DMS53 (cell line): ENCODE measurements at regions not wholly inside any gene's neighbourhood (a gene's known extent, or its start where the extent isn't known, plus 50 kb on each side); places are given as distances from the start of the nearest gene placed in this dataset.

Source experiments
- DNase-seq: peaks from one replicate; lab custom pipeline; 2025; lab: John Stamatoyannopoulos, UW

DNA sequence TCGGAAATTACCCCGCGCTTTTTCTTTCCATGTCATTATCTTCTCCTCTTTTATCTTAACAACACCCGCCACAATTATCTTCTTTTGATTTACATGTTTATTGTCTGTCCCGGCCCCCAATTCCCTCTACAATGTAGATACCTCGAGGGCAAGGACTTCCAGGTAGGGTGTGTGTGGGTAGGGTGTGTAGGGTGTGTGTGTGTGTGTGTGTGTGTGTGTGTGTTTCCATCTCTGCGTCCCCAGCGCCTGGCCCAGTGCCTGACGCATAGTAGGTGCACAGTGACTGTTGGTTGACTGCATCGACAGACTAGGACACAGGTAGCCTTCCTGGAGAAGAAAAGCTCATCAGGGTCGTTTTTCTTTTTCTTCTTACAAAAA lies 103.1 kb downstream of the UCHL1 start:
- no peak for DNase-seq

DNA sequence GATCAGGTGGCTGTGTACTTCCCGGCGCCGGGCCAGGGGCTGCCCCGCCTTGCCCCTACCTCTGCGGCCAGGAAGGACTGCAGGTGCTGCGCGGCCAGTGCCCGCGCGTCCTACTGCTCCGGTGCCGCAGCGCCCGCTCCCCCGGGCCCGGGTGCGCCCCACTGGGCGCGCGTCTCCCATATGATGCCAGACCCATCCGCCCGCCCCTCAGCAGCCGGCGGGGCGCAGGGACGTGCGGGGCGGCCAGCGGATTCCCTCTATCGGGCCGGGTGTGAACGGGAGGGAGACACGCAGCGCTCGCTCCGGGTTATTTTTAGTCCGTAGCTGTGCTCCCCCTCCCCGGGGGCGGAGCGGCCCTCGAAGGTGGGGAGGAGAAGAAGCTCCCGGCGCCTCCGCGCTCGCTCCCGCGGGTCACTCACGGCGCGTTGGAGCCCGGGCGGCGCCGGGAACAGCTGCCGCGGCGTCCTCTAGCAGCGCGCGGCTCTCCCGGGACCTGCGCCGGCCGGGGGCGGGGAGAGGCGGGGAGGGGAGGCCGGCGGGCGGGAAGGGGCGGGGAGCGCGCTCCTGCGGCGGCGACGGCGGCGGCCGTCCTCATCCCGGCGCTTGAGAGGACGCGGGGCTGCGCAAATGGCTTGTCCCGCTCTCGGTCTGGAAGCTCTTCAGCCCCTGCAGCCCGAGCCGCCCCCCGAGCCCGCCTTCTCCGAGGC lies 103.6 kb downstream of the UCHL1 start:
- DNase-seq, result peak; percentile 97

GRCh38 chr4:41360921-41361793 lies 104.4 kb downstream of the UCHL1 start:
- peak; percentile 89 for DNase-seq

DNA sequence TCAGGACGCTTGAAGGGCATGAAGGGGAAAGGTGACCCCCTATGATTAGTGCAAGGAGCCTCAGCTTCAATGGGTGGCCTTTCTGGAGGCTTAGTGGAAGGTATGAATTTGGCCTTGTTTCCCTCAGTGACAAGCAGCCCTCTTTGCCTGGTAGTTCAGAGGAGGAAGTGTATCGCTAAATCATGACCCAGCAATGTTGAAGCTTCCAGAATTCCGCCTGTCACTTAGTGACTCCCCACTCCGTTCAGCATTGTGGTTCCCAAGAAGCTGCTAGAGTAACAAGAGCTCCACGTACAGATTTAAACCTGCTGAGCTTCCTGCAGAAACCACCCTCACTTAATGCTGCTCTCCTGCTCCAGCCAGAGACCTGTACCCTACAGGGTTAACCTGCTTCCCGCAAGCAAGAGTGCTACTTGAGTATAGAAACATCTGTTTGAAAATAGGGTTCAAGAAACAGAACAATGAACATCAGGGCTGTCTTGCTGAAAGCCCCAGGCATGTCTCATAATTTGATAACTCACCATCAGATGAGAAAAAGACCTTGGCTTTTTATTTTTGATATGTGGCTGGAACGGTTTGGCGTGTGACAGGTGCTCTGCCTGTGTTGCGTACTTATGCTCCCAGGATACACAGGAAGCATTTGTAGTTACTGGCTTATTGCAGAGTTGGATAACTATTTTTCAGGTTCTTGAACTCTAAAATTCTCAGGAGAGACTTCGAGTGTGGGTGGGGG lies 105.2 kb downstream of the UCHL1 start:
- DNase-seq, result peak; percentile 79

- no peak for DNase-seq
These were observed 106.1 kb downstream of the UCHL1 start for GRCh38 chr4:41362621-41363383.

GRCh38 chr4:41363384-41363981 lies 106.8 kb downstream of the UCHL1 start:
- no peak for DNase-seq

- DNase-seq, result no peak
These were observed 108.1 kb downstream of the UCHL1 start for GRCh38 chr4:41364876-41365275.

GRCh38 chr4:41365681-41366080 lies 109.0 kb downstream of the UCHL1 start:
- no peak for DNase-seq

DNA sequence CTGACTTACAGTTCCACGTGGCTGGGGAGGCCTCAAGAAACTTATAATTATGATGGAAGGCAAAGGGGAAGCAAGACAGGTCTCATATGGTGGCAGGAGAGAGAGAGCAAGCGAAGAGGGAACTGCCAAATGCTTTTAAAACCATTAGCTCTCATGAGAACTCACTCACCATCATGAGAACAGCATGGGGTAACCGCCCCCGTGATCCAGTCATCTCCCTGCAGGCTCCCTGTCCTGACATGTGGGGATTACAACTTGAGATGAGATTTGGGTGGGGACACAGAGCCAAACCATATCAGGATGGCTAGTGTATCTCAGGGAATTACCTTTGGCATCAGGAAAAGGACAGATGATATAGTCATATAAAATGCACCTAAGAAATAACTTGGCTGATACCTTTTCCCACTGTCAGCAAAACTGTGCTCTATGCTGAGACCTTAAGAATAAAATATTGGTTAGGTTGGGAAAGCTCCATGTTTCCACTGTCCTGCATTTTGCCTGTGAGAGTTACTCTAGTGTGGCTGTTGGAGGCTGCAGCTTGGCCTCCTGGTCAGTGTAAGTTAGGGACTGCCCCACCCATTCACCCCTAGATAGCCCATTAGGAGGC lies 110.3 kb downstream of the UCHL1 start:
- DNase-seq, result no peak

DNA sequence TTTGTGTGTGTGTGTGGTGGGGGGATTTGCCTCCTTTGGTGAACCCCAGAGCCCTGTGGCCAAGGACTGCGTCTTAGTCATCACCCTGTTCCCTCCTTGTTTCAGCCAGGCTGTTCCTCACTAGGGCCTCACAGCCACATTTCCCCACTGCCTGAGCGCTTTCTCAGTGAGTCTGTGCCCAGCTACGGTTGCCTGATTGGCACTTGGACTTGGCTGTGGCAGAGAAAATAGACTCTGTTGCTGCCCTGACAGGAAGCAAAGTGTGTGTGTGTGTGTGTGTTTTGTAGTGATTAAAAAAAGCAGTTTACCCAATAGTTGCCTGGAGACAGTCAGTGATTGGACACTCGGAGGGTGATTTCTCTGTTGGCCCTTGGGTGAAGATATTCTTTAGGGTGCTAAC lies 113.0 kb downstream of the UCHL1 start:
- DNase-seq, result peak; percentile 20

DNA sequence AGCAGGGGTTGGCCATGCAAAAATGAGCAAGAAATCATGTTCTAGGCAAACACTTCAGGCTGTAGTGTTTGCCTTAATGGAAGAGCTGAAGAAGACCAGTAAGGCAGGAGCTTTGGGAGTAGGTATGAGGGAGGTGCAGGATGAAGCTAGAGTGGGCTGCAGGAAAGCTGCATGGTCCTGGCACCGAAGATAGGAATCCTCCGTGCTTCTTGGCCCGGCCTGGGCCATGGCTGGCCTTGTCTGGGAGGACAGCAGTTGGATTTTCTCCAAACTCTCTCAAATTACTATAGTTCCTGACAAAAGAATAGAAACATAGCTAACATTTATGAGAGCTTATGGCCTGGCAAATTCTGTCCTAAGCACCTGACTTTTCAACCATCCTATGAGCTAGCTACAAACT lies 116.5 kb downstream of the UCHL1 start:
- DNase-seq, result peak; percentile 23

- peak; percentile 53 for DNase-seq
These were observed 117.8 kb downstream of the UCHL1 start for GRCh38 chr4:41374490-41374889.

DNA sequence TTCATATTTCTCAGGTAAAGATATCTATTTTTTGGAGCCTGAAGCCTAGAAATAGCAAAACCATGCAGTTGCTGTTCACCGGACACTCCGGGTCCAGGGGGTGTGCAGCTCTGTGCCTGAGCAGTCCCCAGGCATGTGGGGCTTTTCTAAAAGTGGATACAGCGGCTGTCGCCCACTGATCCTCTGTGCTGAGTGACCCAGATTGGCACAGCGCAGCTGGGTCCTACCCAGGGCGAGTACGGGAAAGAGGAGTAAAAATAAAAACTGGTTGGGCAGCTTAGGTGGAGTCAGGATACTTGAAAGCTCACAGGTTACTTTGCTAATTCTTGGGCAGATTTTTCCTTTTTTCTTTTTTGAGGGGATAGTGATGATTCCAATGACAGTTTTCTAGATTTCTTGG lies 118.8 kb downstream of the UCHL1 start:
- DNase-seq, result peak; percentile 19

DNA sequence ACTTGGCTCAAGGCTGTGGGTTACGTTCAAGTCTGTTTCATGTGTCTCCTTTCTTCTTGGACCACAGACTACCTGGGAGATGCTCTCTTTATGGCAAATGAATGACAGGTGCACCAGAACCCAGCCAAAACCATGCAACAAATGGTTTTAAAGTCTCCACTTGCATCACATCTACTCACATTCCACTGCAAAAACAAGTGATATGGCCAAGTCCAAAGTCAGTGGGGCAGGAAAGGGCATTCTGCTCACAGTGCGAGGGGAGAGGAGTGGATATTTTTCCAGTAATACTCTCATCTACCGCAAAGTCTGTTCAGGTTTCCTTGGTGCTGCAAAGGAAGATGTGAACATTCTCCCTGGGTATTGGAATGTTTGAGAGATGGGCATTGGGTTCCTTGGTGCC lies 120.5 kb downstream of the UCHL1 start:
- DNase-seq, result no peak

DNA sequence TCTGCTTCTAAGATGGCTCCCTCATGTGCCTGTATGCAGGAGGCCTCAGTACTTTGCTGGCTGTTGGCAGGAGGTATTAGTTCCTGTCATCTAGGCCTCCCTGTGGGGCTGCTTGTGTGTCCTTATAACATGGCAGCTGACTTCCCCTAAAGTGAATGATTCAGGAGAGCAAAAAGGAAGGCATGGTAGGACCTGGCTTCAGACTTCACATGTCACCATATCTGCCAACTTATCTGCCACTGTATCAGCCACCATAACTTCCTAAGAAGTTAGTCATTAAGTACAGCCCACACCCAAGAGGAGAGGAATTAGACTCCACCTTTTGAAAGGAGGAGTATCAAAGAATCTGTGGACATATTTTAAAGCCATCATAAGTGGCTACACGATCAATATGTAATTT lies 122.5 kb downstream of the UCHL1 start:
- no peak for DNase-seq

DNA sequence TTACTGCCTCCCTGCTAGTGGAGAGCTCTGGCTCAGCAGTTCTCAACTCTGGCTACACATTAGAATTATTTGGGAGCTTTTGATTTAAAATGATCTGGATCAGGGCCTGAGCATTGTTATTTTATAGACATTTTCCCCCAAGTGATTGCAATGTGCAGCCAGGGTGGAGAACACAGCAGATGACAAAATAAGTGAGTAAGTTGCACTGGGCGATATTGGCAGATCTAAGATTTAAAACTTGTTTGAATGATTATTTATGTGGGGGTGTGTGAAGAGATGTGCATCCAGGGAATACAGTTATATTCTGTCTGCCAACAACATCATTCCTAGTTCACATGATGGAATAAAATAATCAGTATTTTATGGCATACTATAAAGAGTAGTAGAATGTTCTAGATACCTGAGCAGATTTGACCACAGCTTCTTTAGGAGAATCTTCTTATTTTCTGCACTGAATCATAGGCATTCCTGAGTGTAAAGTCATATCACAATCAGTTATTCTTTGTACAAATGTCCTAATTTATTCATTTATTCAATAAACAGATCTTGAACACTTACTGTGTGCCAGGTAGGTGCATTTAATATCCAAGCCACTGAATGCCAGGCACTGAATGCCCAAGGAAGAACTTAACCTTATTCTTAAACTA lies 123.9 kb downstream of the UCHL1 start:
- no peak for DNase-seq

DNA sequence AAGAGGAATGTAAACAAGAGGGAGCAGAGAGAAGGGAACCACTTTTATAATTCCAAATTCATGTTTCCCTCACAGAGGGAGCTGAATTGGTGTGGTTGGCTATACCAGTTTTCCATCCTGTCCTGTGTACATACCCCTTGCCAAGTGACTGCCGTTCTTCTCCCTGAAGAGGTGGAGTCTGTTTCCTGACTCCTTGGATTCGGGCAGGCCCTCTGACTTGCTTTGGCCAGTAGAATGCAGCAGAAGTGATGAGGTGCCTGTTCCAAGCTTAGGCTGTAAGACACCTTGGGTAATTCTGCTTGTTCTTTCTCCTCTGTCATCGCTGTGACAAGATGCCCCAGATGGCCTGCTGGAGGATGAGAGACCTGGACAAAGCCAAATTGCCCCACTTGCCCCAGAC lies 124.7 kb downstream of the UCHL1 start:
- DNase-seq, result no peak

- no peak for DNase-seq
These were observed 128.3 kb downstream of the UCHL1 start for GRCh38 chr4:41384992-41385391.

GRCh38 chr4:41385481-41385880 lies 128.8 kb downstream of the UCHL1 start:
- no peak for DNase-seq

- DNase-seq, result no peak
These were observed 131.4 kb downstream of the UCHL1 start for GRCh38 chr4:41388080-41388479.

DNA sequence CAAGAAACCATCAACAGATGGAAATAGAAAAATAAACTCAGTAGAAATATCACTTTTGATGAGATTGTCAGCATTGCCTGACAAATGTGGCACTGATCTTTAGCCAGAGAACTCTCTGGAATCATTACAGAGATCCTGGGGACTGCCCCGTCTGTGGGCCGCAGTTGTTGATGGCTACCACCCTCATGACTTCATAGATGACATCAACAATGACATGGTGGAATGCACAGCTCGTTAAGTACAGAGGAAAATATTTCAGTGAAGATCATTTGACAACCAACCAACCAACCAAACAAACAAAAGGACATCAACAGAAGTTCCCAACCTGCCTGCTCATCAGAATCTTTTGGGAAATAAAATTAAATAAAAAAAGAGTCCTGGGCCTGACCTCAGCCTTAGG lies 132.6 kb downstream of the UCHL1 start:
- DNase-seq, result no peak
